Right forelimb (tissue), 1 donor: ENCODE measurements at regions not wholly inside any gene's neighbourhood (a gene's known extent, or its start where the extent isn't known, plus 50 kb on each side); places are given as distances from the start of the nearest gene placed in this dataset.
"Not testable (repeated sequence)": the region's sequence is repeated elsewhere in the genome, so short reads cannot be mapped to it uniquely, and the experiment has no call there.

Experiments used
- DNase-seq: peaks from one replicate; pipeline ENCODE4 v3.0.0-alpha.2; 2018

DNA sequence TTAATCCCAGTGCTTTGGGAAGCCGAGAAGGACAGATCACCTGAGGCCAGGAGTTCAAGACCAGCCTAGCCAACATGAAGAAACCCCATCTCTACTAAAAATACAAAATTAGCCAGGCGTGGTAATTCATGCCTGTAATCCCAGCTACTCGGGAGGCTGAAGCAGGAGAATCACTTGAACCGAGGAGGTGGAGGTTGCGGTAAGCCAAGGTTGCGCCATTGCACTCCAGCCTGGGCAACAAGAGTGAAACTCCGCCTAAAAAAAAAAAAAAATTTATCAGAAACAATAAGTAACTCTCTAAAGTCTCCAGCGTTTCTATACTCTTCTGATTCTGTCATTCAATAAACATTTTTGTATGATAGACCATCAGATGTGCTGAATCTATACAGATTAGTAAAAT is 55.7 kb upstream of the FNDC3B start:
- DNase-seq = not testable (repeated sequence)

DNA sequence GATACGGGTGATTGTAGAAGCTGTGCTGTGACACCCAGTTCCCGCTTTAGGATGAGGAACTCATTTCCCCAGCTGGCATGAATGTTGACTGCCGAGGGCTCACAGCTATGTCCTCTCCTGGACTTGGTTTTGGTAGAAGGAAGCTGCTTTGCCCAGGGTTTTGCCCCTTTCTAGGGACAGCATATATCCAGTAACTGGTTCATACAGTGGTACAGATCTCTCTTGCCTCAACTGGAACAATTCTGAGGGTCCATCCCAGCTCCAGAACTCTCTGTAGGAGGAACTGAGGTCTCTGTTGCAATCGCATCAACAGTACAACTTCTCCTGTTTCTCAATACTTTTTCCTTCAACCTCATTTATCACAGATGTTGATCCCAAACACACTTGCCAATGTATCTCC is 54.5 kb upstream of the FNDC3B start:
- no peak for DNase-seq

DNA sequence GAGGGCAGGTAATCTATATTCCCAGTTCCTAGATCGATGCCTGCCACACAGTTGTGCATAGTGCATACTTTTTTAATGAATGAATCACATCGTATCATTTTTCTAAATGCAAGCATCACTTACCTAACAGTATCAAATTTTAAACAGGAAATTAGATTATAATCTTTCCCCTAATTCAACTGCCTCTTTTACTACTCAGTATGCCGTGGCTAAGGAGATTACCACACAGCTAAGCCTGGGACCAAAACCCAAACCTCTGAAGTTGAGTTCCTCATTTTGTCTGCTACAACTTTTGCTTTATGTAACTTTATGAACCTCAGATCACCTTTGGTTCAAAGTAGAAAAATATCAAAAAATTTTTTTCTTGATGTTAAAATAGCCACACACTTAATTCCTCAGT is 53.2 kb upstream of the FNDC3B start:
- no peak for DNase-seq

DNA sequence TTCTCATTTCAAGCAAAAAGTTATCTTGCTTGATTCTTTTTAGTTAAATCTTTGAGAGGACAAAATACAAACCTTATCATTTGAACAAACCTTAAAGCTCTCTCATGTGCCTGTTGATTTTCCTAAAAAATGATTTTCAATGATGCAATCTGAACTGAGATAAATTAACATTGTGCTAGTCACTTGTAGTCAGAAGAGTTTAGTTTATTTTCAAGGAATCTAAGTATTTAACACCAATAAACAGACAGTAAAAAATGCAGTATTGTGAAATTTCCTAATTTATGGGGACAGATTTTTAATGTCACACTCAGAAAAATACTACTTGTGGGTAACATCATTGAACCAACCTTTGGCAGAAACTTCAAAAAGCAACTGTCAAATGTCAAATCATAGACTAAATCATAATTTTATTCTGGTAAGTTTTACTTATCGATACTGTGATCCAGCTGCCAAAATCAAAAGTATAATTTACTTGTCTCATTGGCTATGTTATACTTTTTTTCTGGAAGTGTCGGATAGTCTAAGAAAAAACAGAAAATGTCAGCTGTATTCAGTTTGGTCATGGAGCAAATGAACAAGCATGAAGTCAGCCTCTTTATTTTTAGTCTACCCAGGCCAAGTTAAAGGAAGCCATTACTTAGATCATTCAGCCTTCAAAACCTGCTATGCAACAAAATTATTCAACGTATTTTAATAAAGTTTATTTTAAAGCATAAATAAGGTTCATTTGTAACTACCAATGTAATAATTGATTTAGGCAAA is 52.4 kb upstream of the FNDC3B start:
- DNase-seq = no peak
